HK-2 (cell line): ENCODE measurements at regions not wholly inside any gene's neighbourhood (a gene's known extent, or its start where the extent isn't known, plus 50 kb on each side); places are given as distances from the start of the nearest gene placed in this dataset.
"Not testable (repeated sequence)": the region's sequence is repeated elsewhere in the genome, so short reads cannot be mapped to it uniquely, and the experiment has no call there.

Experiments used
- DNase-seq: peaks from one replicate; pipeline ENCODE4 v3.0.0-alpha.2; 2018; ENCODE audit not compliant: unreplicated experiment

GRCh38 chrX:437661-438390 is 51.1 kb upstream of the PPP2R3B start:
- DNase-seq = no peak

GRCh38 chrX:439241-439640 is 52.5 kb upstream of the PPP2R3B start:
- DNase-seq = no peak

- no peak for DNase-seq
Measured at GRCh38 chrX:439719-440118, 53.0 kb upstream of the PPP2R3B start.

GRCh38 chrX:440636-441035 is 53.9 kb upstream of the PPP2R3B start:
- DNase-seq = no peak

- no peak for DNase-seq
Measured at GRCh38 chrX:443536-444210, 57.0 kb upstream of the PPP2R3B start.

- no peak for DNase-seq
Measured at GRCh38 chrX:444305-444704, 57.6 kb upstream of the PPP2R3B start.

GRCh38 chrX:445727-446126 is 59.0 kb upstream of the PPP2R3B start:
- DNase-seq = no peak

GRCh38 chrX:446245-446644 is 59.5 kb upstream of the PPP2R3B start:
- no peak for DNase-seq

GRCh38 chrX:447052-447451 is 60.3 kb upstream of the PPP2R3B start:
- no peak for DNase-seq

GRCh38 chrX:451750-452149 is 65.0 kb upstream of the PPP2R3B start:
- not testable (repeated sequence) for DNase-seq

- DNase-seq = no peak
Measured at GRCh38 chrX:452598-452997, 65.9 kb upstream of the PPP2R3B start.

- not testable (repeated sequence) for DNase-seq
Measured at GRCh38 chrX:454514-454913, 67.8 kb upstream of the PPP2R3B start.

GRCh38 chrX:455199-455598 is 68.5 kb upstream of the PPP2R3B start:
- no peak for DNase-seq

- no peak for DNase-seq
Measured at GRCh38 chrX:455673-456072, 69.0 kb upstream of the PPP2R3B start.

GRCh38 chrX:456146-456545 is 69.4 kb upstream of the PPP2R3B start:
- no peak for DNase-seq

GRCh38 chrX:456551-457291 is 70.0 kb upstream of the PPP2R3B start:
- no peak for DNase-seq

GRCh38 chrX:457292-457679 is 70.6 kb upstream of the PPP2R3B start:
- DNase-seq = no peak

GRCh38 chrX:458631-459061 is 71.9 kb upstream of the PPP2R3B start:
- DNase-seq = no peak

GRCh38 chrX:459611-460010 is 72.9 kb upstream of the PPP2R3B start:
- no peak for DNase-seq

- no peak for DNase-seq
Measured at GRCh38 chrX:460116-460515, 73.4 kb upstream of the PPP2R3B start.

- DNase-seq = no peak
Measured at GRCh38 chrX:460823-461640, 74.3 kb upstream of the PPP2R3B start.

GRCh38 chrX:462853-463252 is 76.1 kb upstream of the PPP2R3B start:
- DNase-seq = no peak
